Activated effector memory CD4-positive, alpha-beta T cell treated with anti-CD3 and anti-CD28 coated beads, Interleukin-2, amount 50 U/mL, for 16 hours (primary cell): ENCODE measurements at regions not wholly inside any gene's neighbourhood (a gene's known extent, or its start where the extent isn't known, plus 50 kb on each side); places are given as distances from the start of the nearest gene placed in this dataset.
A peak's percentile ranks its signal among the peaks of the same experiment; 100 is the strongest.

Experiments
- DNase-seq: peaks from one replicate; pipeline ENCODE4 v3.0.0-alpha.2; 2020

DNA sequence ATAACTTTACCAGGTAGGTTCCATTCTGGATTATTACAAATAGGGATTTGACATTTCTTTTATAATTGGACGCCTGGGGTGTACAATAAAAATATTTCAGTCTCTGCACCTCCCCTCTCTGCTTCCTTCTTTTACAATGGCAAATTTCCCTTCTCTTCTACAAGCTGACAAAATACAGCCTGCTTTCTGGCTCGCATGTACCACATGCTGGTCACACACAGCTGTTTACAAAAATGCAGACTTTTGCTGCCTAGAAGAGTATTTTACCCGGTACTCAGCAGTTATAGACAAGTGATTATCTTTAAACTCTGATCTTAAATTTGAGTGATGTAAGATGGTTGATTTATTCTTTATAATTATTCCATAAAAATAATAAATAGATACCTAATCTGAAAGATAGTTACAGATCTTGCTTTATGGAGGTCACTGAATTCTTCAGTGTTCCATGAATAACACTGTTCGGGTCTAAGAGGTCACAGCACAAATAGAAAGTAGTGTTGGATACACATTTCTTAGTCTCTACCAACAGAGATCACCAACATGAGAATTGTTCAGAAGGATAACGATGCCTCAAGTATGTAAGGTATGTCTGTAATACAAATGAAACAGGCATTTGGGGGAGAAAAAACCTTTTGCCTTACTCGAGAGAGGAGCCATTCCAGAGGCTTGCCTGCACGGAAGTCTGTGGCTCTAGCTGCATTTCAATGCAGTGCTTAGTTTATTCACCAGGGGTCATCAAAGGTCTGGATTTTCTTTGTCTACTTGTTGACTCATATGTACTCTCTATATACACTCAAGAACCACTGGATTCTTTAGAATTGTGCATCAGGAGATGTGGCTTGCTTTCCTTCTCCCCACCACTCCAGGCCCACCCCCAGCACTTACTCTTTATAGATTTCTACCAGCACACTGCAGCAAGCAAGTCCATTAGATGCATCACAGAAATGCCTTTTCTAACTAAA lies 206.6 kb upstream of the RFX3 start:
- DNase-seq: peak; percentile 64

DNA sequence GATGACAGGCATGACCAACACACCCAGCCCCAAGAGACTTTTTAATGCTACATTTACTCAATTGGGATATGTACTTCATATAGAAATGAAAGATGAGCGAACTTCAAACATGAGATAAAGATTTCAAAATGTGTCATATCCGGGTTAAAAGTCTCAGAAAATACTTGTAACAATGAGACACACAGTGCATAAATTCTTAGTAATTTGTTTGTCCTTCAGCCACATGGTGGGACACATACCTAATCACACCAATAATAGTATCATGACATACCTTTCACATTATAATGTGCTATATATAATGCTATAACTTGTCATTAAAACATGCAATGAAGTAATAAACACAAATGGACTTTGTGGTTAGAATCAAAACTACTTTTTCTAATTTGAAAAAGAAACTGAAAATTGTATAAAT lies 204.7 kb upstream of the RFX3 start:
- no peak for DNase-seq

DNA sequence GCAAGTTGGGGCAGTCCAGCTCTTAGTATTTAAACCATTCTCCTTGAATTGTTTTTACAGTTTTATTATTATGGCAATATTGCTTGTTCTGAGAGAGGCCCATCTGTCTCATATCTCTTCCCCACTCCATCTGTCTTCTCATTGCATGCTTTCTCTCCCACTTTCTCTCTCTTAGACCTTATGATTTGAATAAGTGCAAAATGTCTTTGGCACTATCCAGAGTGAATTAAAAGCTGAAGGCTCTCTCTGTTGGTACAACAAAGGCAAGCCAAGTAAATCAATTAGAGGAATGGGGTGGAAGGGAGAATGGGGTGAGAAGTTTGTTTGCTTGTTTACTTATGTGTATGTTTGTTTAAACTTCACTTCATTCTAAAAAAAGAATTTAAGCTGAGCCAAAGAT lies 195.3 kb upstream of the RFX3 start:
- DNase-seq: no peak

DNA sequence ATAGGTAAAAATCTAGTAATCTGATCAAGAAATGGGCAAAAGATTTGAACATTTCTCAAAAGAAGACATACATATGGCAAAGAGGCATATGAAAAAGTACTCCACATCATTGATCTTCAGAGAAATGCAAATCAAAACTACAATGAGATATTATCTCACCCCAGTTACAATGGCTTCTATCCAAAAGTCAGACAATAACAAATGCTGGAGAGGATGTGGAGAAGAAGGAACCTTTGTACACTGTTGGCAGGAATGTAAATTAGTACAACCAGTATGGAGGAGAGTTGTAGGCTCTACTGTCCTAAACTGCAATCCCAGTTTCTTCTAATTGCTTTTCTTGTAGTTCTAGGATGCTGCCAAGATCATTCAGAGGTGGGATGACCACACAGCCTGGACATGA lies 193.5 kb upstream of the RFX3 start:
- no peak for DNase-seq

DNA sequence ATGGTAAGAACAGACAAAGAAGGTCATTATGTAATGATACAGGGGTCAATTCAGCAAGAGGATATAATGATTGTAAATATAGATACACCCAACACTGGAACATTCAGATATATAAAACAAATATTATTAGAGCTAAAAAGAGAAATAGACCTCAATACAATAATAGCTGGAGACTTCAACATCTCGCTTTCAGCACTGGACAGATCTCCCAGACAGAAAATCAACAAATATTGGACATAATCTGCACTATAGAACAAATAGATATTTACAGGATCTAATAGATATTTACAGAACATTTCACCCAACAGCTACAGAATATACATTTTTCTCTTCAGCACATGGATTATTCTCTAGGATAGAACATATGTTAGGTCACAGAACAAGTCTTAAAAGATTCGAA lies 190.6 kb upstream of the RFX3 start:
- no peak for DNase-seq

DNA sequence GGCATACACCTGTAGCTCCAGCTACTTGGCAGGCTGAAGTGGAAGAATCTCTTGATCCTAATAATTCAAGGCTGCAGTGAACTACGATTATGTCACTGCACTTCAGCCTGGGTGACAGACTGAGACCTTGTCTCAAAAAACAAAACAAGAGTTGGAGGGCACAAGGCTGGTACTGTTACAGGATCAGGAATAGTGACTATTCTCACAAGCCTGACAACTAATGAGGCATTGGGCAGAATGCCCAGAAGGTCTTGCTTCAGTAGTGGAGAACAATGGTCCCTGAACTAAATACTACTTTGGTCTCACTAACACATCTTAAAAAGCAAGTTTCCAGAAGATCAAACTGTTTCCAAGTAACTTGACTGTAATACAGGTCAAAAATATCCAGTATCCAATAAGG lies 182.9 kb upstream of the RFX3 start:
- no peak for DNase-seq

DNA sequence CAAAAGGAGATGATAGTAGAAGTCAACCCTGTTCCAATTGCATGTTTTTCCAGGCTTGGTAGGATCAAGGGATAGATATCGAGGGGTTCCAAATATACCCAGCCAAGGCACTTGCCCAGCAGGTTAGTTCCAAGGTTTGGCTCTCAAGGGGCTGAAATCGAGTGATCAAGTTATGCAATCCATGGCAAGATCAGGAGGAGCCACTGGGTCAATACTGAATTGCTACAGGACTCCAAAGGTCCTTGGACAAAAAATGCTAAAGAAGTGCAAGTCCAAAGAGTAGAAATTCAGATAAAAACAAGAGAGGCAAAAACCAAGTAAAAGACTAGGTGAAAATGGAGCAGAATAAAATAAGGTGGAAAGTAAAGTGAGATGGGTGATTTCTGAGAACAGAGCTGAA lies 179.1 kb upstream of the RFX3 start:
- no peak for DNase-seq

DNA sequence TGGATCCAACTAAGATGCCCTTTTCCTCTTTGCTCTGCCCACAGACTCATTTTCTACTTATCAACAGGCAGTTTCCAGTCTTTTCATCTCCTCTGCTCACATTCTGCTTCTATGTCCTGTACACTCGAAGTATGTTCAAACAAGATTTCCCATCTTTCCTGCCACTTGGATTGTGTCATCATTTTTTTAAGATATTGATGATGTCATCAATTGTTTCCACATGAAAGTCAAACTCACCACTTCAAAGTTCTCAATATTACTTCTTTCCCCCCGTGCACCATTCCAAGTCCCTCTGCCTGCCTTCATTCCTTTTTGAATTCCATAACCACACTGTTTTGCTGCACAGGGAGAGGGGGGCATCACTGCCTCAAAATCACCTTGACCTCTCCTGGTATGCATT lies 175.0 kb upstream of the RFX3 start:
- no peak for DNase-seq

DNA sequence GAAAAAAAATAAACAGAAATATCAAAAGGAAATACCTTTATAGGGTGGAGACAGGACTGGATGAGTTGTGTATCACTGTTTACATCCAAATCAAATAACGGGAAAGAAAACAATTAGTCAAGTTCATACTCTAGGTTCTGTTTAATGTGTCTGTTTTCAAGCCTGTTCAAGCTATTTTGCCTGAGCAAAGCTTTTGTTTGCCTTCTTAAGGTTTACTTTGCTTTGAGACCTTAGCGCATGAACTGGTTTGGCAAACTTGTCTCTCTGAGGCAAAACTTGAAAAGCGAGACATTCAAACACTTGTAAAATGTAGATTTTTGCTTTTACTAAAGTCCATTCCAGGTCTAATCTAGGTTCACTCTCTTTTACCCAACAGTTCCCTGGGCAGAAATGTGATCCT lies 174.1 kb upstream of the RFX3 start:
- no peak for DNase-seq

DNA sequence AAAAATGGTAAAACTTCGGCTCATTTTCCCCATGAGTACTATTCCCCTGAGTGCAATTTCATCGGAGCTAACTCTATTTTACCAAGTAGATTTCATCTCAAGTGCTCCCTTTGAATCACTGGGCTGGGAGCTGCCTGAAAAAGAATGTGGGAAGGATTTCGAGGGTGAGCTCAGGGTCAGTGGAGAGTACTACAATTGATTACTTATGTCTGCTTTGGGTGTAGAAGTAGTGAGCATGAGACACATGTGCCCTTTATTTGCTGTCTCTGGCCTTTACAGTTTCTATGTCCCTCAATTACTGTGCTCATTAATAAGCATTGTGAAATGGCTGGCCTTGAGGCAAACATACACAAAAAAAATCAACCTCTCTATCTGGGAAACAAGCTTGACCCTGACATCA lies 172.7 kb upstream of the RFX3 start:
- DNase-seq: no peak

DNA sequence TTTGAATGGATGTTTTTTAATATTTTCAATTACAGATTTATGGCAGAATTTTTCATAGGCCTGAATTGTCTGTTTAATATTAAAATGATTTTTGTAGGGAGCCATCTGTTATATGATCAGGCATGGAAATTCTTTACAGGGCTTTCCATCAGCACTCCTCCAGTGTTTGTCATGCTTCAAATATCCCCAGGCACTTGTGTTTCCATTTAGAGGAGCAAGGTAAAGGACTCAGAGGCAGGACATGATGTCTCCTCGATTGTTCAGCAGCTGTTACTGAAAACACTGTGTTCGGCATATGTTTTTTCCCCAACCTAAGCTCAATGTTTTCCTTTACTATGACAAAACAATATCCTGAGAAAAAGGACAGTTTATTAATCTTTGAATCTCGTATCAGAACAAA lies 172.3 kb upstream of the RFX3 start:
- DNase-seq: no peak

DNA sequence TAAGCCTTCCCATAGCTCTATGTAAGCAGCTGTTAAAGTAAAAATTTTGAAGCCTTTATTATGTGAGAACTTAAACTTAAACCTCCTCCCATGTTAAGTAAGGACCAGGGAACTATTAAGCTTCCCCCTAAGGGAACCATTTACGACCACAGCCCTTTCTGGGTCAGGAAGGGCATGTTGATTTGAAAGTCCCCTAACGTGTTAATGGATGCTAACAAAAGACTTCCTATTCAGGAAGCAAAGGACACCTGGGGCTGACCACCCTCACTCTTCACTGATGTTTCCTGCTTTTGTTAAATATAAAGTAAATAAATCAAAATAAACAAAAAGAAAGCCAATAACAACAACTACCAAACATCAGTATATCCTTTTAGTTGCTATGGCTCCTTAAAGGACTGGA lies 170.6 kb upstream of the RFX3 start:
- no peak for DNase-seq

DNA sequence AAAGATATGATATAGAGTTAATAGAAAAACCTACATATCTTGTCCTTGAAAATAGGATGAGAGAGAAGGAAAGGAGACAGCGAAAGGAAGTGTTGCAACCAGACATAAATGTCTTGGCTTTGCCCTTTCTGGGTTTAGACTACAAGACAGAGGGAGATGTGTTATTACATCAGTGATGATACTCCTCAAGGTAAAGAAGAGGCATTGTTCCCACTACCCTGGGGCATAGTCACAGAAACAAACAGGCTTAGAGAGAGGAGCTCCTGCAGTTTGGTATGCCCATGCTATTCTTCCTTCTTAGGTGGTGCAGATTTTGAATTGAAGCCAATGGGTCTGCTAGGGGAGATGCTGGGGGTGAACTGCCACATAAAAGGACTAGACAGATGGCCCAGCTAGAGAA lies 166.8 kb upstream of the RFX3 start:
- DNase-seq: no peak

DNA sequence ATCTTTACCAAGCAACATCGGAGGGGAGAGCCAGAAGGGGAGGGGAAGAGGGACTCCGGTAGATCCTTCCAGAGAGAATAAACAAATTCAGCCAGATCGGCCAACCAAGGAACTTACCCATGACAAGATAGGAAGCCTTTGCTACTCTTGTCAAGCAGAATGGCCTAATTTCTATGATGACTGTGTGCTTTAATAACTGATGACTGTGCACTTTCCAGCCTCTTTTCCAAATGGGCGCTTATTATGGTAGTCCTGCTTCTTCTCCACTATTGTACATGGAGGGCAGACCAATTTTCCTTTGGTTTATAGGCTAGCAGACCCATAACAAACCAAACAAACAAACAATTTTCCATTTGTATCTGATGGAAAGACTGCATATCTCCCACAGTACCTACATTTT lies 163.8 kb upstream of the RFX3 start:
- no peak for DNase-seq

DNA sequence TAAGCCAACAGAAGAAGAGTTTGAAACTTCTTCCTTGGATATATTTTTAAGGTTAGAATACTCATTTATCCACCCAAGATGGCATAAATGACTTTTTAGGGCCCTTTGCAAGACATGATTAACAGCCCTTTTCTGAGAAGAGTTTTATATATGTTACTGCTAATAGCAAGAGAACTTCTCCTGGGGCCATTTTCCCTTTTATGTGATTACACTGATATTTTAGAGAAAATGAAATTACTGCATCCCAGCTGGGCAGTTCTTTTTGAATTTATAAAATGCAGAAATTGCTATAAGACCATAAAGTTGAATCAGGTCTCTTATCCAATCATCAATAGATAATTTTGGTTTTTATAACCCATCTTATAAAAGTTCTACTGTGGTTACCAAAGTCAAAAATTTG lies 161.3 kb upstream of the RFX3 start:
- DNase-seq: no peak

DNA sequence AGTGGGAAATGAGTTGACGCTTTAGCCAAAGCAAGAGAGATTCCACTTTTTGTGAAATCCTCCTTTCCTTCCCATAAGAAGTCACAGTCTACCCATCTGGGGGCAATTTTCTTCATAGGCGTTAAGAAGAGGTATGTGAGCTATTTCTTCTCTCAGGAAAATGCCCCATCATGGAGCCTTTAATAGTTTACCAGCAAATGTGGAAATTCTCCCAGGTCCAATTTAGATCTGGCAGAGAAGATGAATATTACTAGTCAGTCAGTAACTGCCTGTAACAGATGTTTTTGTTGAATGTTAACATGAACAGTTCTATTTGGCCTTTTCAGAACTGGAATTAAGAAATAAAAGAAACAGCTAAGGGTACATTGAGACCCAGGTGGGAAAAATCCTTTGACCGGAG lies 156.4 kb upstream of the RFX3 start:
- no peak for DNase-seq

DNA sequence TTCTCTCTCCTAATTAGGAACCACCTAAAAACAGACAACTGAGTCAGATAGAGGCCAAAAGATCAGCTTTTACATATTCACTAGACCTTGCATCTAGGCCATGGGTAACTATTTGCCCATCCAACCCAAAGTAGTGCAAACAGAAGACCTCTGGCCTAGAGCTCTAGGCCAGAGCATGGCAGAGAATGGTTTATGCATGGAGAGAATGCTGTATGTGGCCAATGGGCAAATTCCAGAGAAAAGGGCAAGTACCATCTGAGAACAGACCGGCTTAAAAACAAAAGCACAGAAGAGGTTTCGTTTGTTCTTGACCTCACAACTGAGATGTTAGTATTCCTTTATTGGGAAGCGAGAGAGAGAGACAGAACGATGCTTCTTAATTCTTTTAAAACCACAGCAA lies 151.7 kb upstream of the RFX3 start:
- no peak for DNase-seq

DNA sequence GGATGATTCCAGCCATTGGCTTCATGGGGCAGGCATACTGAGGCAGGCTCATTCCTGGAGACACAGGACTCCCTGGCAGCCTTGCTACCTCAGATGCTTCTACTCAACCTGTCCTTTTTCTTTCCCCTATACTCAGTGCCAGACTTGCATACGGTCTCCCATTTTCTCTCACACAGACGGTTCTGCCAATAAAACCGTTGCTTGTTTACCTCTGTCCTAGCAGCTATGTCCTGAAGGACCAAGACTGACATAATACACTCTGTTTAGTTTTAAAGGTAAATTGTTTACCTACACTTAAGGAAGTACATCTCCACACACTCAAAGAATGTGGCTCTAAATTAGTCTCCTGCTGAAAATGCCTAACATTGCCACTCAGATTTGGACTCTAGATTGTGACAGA lies 151.0 kb upstream of the RFX3 start:
- no peak for DNase-seq

DNA sequence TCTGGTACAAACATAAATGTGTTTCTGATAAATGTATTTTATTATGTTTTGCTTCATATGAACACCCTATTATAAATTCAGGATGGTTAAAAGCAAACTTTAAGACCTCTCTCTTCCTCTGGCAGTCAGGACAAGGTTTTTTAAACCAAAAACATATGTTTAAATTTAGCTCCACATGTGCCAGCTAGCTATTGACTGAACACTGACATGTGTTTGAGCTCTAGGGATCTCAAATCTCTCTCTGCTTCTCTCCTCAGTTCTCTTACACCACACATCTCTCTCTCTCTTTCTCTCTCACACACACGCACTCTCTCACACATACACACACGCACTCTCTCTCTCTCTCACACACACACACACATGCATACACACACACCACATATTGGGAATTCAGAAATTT lies 150.1 kb upstream of the RFX3 start:
- DNase-seq: no peak

DNA sequence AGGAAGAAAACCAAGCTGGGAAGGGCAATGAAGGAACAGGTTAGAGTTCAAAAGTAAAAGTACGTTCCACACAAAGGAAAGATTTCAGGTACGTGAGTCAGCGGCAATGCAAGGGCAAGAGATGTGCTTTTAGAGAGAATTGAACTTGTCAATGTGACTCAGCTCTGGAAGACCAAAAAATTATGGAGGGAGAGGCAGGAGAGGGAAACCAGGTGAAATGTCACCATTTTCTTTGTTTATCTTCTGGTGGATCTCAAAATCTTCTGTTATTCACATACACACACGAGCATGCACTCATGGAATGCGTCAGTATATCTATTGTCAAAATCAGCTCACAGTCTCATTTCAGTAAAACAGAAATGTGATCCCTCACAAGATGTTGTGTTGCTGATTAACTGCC lies 148.8 kb upstream of the RFX3 start:
- no peak for DNase-seq

DNA sequence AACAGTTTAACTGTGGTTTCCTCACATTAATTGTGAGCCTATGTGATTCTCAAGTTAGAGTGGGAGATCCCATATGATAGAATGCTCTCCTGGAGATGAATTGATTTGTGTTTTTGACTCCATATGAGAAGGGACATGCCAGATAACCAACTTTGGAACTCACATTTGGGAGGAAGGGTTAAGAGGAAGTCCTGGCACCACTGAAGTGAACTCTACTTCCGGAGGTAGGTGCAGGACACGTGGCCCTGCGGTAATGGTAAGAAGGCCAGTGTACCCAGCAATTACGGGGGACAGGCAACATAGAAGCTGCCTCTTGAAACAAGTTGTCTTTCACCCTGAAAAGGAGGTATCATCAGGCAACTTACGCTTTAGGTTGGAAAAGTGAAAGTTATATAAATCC lies 146.6 kb upstream of the RFX3 start:
- no peak for DNase-seq

DNA sequence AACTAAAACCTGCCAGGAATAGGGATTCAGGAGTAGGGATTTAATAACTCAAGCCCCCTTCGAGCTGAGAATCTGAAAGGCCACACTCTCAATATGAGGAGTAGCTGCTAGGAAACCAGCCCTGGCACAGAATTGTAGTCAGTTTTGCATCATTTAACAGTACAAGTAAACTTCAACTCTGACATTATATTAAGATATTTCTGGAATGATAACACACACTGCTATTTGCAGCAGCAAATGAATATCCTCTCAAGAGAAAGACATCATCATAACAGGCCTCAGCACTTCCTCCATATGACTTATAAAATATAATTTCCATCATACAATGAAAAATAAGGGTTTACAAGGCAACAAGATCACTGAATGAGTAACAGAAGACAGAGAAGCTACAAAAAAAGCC lies 138.2 kb upstream of the RFX3 start:
- no peak for DNase-seq

DNA sequence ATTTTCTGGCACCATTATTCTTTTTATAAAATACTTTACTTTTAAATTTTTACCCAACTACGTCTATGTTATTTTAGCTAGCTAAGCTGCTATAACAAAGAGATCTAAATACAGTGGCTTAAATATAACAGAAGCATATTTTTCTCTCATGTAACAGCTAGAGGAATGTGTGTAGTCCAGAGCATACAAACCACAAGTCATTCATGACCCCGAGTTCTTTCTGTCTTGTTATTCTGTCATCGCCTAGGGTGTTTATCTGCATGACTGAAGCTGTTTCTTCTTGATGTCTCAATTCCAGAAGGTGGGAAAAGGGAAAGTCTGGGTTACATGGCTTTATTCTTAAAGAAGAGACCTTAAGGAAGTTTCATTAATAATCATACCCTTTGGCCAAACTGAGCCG lies 136.9 kb upstream of the RFX3 start:
- no peak for DNase-seq

DNA sequence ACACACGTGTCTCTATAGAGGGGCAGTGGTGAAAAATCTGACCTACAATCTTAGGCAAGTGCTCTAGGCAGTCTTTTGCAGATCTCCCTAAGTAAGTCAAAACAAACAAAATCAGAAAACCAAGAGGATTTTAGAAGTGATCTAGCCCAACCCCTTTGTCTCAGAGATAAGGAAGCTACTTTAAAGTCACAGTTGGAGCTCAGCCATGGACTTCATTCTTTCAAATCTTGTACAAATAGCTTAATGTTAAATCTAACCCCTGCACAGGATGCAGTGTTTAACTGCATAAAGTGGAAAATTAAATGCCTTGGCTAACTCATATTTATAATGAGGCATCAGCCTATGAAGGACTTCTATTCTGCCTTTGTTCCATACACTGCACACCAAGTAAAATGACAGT lies 135.1 kb upstream of the RFX3 start:
- DNase-seq: no peak

DNA sequence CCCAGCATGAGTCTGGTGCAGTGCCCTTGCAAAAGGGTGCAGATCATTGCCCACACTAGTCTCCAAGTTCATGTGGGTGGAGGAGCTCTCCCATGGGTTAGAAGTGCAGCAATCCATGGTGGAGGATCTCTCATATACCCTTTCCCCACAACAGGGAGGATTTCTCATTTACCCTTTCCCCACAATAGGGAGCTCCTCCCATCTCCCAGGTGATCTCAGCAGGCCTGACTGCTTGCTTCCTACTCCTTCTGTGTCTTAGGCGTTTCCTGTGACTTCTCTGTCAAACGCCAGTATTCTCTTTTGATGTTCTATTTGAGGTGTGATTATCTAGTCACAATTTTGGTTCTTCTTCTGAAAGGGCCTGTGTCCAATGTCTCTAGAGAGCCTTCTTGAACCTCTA lies 133.8 kb upstream of the RFX3 start:
- DNase-seq: no peak
